ENCODE measurements at regions not wholly inside any gene's neighbourhood (a gene's known extent, or its start where the extent isn't known, plus 50 kb on each side); places are given as distances from the start of the nearest gene placed in this dataset.

GRCh38 chr13:73631411-73631810 lies 502.8 kb downstream of the KLF12 start (continued):
- no peak for TF ChIP-seq NFYB (CRISPR knock-in tag; conservative IDR thresholded peaks at IDR 0.05; ENCODE audit: low read depth)
- no peak for TF ChIP-seq ELF4 (CRISPR knock-in tag; IDR thresholded peaks at IDR 0.05; ENCODE audit: low read depth)
- TF ChIP-seq ZNF317 (CRISPR knock-in tag; IDR thresholded peaks at IDR 0.05; ENCODE audit: borderline replicate concordance, low read depth), result no peak
- no peak for TF ChIP-seq FOXP1 (CRISPR knock-in tag; IDR thresholded peaks at IDR 0.05; ENCODE audit: borderline replicate concordance)

GRCh38 chr13:73625562-73626339 lies 508.5 kb downstream of the KLF12 start:
- POLR2A ChIA-PET, result no interaction called here
- Mint-ChIP-seq H3K4me3 (no peak overlapping the region), H3K4me1 (no peaks in the 10 kb centered on the region), H3K27me3 (ENCODE audit: low read depth) (peaks cover 10% of the 10 kb centered on the region; the same call in 1 of the 2 replicates), H3K36me3 (peaks cover 8% of the 10 kb centered on the region), H3K9me3 (peaks cover 12% of the 10 kb centered on the region), H3K27ac (no peak overlapping the region)
- CTCF ChIA-PET, result interaction anchor here (0.7 kb wide), 1 partner anchor 9 kb away, joined by 3 read pairs; no protein-coding TSS in a partner anchor
- TF ChIP-seq CREM (CRISPR knock-in tag; IDR thresholded peaks at IDR 0.05), result no peak
- no peak for TF ChIP-seq ATF6 (CRISPR knock-in tag; IDR thresholded peaks at IDR 0.05)
- TF ChIP-seq ZNF138 (CRISPR knock-in tag; conservative IDR thresholded peaks at IDR 0.05), result no peak
- TF ChIP-seq TEAD4 (CRISPR knock-in tag; IDR thresholded peaks at IDR 0.05), result no peak
- TF ChIP-seq GRHL2 (CRISPR knock-in tag; IDR thresholded peaks at IDR 0.05; ENCODE audit: insufficient replicate concordance, severe bottlenecking), result no peak
- no peak for TF ChIP-seq ELF4 (CRISPR knock-in tag; IDR thresholded peaks at IDR 0.05; ENCODE audit: low read depth)
- no peak for TF ChIP-seq FOXK1 (CRISPR knock-in tag; IDR thresholded peaks at IDR 0.05)
- TF ChIP-seq PRDM15 (CRISPR knock-in tag; IDR thresholded peaks at IDR 0.05), result no peak
- TF ChIP-seq ERG (CRISPR knock-in tag; IDR thresholded peaks at IDR 0.05), result no peak
- no peak for TF ChIP-seq ZNF423 (CRISPR knock-in tag; IDR thresholded peaks at IDR 0.05)
- TF ChIP-seq ZNF219 (CRISPR knock-in tag; IDR thresholded peaks at IDR 0.05; ENCODE audit: borderline replicate concordance), result no peak
- TF ChIP-seq ATF2 (CRISPR knock-in tag; IDR thresholded peaks at IDR 0.05; ENCODE audit: borderline replicate concordance, low read depth), result no peak
- no peak for TF ChIP-seq EMX1 (CRISPR knock-in tag; IDR thresholded peaks at IDR 0.05)
- no peak for TF ChIP-seq CREB1 (CRISPR knock-in tag; IDR thresholded peaks at IDR 0.05)
- ATAC-seq (no peak), DNase-seq (ENCODE audit: low spot score) (no peak)

Measured in WTC11 (cell line).